GM23338 (cell line): ENCODE measurements at regions not wholly inside any gene's neighbourhood (a gene's known extent, or its start where the extent isn't known, plus 50 kb on each side); places are given as distances from the start of the nearest gene placed in this dataset.
A peak's percentile ranks its signal among the peaks of the same experiment; 100 is the strongest.

Source experiments
- ATAC-seq: fragments of 200-7000 bp; cut with Tn5 transposase; 3 replicates; pipeline ENCODE4 v1.9.1; 2020
- DNase-seq: peaks from one replicate; pipeline ENCODE4 v3.0.0-alpha.2; 2015; ENCODE audit warnings: low spot score
- H2AFZ ChIP-seq: fragments of 200-600 bp; sonication (generic); 2 replicates; pipeline ENCODE4 v1.8.0; 2016; ENCODE audit warnings: antibody characterized with exemption, mild to moderate bottlenecking, moderate library complexity
- H3F3A ChIP-seq: fragments of 200-600 bp; sonication (generic); replicated peaks from 2 replicates; pipeline ENCODE4 v1.8.0; 2017; ENCODE audit warnings: antibody characterized with exemption, mixed run types, low read depth
- H3K27ac ChIP-seq: fragments of 200-600 bp; sonication (generic); 2 replicates; pipeline ENCODE4 v1.6.1; 2016; ENCODE audit warnings: low read depth
- H3K27me3 ChIP-seq: fragments of 200-600 bp; sonication (generic); 2 replicates; pipeline ENCODE4 v1.8.0; 2016; ENCODE audit warnings: mild to moderate bottlenecking, mixed run types, moderate library complexity; ENCODE audit not compliant: insufficient read depth
- H3K36me3 ChIP-seq: fragments of 200-600 bp; sonication (generic); 2 replicates; pipeline ENCODE4 v1.8.0; 2016; ENCODE audit warnings: mild to moderate bottlenecking; ENCODE audit not compliant: insufficient read depth
- H3K4me1 ChIP-seq: fragments of 200-600 bp; sonication (generic); 2 replicates; pipeline ENCODE4 v1.8.0; 2016; ENCODE audit warnings: mild to moderate bottlenecking, moderate library complexity; ENCODE audit not compliant: insufficient read depth
- H3K4me2 ChIP-seq: fragments of 200-600 bp; sonication (generic); 2 replicates; pipeline ENCODE4 v1.7.1; 2017; ENCODE audit warnings: mixed run types
- H3K4me3 ChIP-seq: fragments of 200-600 bp; sonication (generic); 2 replicates; pipeline ENCODE4 v1.6.1; 2016; ENCODE audit warnings: mixed run types
- H3K79me2 ChIP-seq: fragments of 200-600 bp; sonication (generic); replicated peaks from 2 replicates; pipeline ENCODE4 v1.8.0; 2017; ENCODE audit warnings: mild to moderate bottlenecking; ENCODE audit not compliant: insufficient read depth
- H3K9me2 ChIP-seq: fragments of 200-600 bp; sonication (generic); 2 replicates; pipeline ENCODE4 v1.8.0; 2017; ENCODE audit not compliant: insufficient read depth
- H4K20me1 ChIP-seq: fragments of 200-600 bp; sonication (generic); replicated peaks from 2 replicates; pipeline ENCODE4 v1.8.0; 2017; ENCODE audit warnings: mild to moderate bottlenecking; ENCODE audit not compliant: insufficient read depth
- H3K27ac Mint-ChIP-seq: 2 replicates; pipeline ENCODE4 v1.8.0; 2020; ENCODE audit warnings: inconsistent platforms, mild to moderate bottlenecking, moderate library complexity, mixed read lengths
- H3K27me3 Mint-ChIP-seq: 3 replicates; pipeline ENCODE4 v1.8.0; 2022; ENCODE audit warnings: low read depth, mild to moderate bottlenecking, moderate library complexity, mixed read lengths, inconsistent platforms; ENCODE audit not compliant: insufficient read depth, poor library complexity
- H3K36me3 Mint-ChIP-seq: 3 replicates; pipeline ENCODE4 v1.8.0; 2021; ENCODE audit warnings: low read depth, mild to moderate bottlenecking, inconsistent platforms, moderate library complexity, mixed read lengths
- H3K4me1 Mint-ChIP-seq: 3 replicates; pipeline ENCODE4 v1.8.0; 2020; ENCODE audit warnings: mild to moderate bottlenecking, inconsistent platforms, mixed read lengths
- H3K4me3 Mint-ChIP-seq: 3 replicates; pipeline ENCODE4 v1.8.0; 2021; ENCODE audit warnings: moderate library complexity, mild to moderate bottlenecking, inconsistent platforms, mixed read lengths
- H3K9me3 Mint-ChIP-seq: 3 replicates; pipeline ENCODE4 v1.8.0; 2020; ENCODE audit warnings: moderate library complexity, mild to moderate bottlenecking, inconsistent platforms, mixed read lengths
- ZNF114 ChIP-seq: fragments of 250-450 bp; sonication (Bioruptor Pico); IDR thresholded peaks from 2 replicates; pipeline ENCODE4 v1.5.0; 2020; ENCODE audit warnings: mild to moderate bottlenecking, moderate library complexity
- ZNF462 ChIP-seq: fragments of 250-450 bp; sonication (Bioruptor Pico); IDR thresholded peaks from 2 replicates; pipeline ENCODE4 v1.5.0; 2020; ENCODE audit warnings: mild to moderate bottlenecking, moderate library complexity
- TF ChIP-seq, protein P1 (sequence below), 2 experiments: fragments of 200-600 bp in 1 of 2; sonication (generic) in 1 of 2; conservative IDR thresholded peaks; 2 replicates each; pipeline versions ENCODE4 v1.5.1 to v1.6.1; 2016 to 2017; ENCODE audit warnings: antibody characterized with exemption in 2 of 2, low read depth in 2 of 2, mild to moderate bottlenecking in 2 of 2, moderate library complexity in 1 of 2

- TF ChIP-seq ZNF462 (CRISPR knock-in tag) (no peak), ZNF114 (no peak)
Measured at GRCh38 chr5:152683205-152683604, 278.1 kb upstream of the NMUR2 start (continued).

GRCh38 chr5:152686931-152687330 lies 281.9 kb upstream of the NMUR2 start:
- Histone ChIP-seq H3K9me2 (no peaks in the 10 kb centered on the region), H2AFZ (no peak overlapping the region), H3K27ac (no peak overlapping the region), H3K79me2 (no peaks in the 10 kb centered on the region), H4K20me1 (no peaks in the 10 kb centered on the region), H3K36me3 (no peaks in the 10 kb centered on the region; the same call in 1 of the 2 replicates), H3K4me2 (no peak overlapping the region), H3F3A (no peaks in the 10 kb centered on the region), H3K4me1 (no peaks in the 10 kb centered on the region), H3K27me3 (no peaks in the 10 kb centered on the region), H3K4me3 (no peak overlapping the region)
- H3K4me3 Mint-ChIP-seq: no peak overlapping the region
- ATAC-seq: no peak
- DNase-seq: peak; percentile 27
- H3K36me3 Mint-ChIP-seq: peaks cover 21% of the 10 kb centered on the region
- no peak overlapping the region for H3K27ac Mint-ChIP-seq
- peaks cover 4% of the 10 kb centered on the region; the same call in 2 of the 3 replicates for H3K4me1 Mint-ChIP-seq
- H3K27me3 Mint-ChIP-seq: peaks cover 2% of the 10 kb centered on the region
- peaks cover 24% of the 10 kb centered on the region for H3K9me3 Mint-ChIP-seq
- no peak for TF ChIP-seq ZNF462 (CRISPR knock-in tag)
- TF ChIP-seq, protein P1, sequence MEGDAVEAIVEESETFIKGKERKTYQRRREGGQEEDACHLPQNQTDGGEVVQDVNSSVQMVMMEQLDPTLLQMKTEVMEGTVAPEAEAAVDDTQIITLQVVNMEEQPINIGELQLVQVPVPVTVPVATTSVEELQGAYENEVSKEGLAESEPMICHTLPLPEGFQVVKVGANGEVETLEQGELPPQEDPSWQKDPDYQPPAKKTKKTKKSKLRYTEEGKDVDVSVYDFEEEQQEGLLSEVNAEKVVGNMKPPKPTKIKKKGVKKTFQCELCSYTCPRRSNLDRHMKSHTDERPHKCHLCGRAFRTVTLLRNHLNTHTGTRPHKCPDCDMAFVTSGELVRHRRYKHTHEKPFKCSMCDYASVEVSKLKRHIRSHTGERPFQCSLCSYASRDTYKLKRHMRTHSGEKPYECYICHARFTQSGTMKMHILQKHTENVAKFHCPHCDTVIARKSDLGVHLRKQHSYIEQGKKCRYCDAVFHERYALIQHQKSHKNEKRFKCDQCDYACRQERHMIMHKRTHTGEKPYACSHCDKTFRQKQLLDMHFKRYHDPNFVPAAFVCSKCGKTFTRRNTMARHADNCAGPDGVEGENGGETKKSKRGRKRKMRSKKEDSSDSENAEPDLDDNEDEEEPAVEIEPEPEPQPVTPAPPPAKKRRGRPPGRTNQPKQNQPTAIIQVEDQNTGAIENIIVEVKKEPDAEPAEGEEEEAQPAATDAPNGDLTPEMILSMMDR (conservative IDR thresholded peaks at IDR 0.05; ENCODE audit: low read depth in 2 of 2): no peak
